SH-SY5Y (cell line): ENCODE measurements at regions not wholly inside any gene's neighbourhood (a gene's known extent, or its start where the extent isn't known, plus 50 kb on each side); places are given as distances from the start of the nearest gene placed in this dataset.

Source experiments
- GATA2 ChIP-seq: IDR thresholded peaks from 2 replicates; pipeline ENCODE4 v1.6.1; 2011; ENCODE audit warnings: mild to moderate bottlenecking, low read depth, low read length
- GATA3 ChIP-seq: IDR thresholded peaks from 2 replicates; pipeline ENCODE4 v1.6.1; 2011; ENCODE audit warnings: low read depth, mild to moderate bottlenecking, low read length, moderate library complexity

DNA sequence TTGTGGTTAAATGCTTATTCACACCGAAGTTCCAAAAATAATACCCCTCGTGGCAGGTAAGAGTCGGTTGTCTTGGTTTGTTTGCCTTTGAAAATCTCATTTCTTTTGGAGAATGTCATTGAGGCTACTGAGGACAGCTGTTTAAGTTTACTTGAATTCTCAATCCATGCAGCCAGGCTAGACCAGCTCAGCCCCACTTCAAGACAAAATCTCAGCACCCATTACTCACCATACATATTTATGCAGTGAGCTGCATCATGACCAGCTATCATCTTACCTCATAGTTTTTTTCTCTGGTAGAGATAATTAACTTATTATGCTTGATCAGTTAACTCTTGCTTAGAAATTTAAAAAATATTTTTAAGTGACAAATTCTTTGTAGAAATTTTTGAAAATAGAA is 115.9 kb downstream of the HAUS1 start:
- no peak for TF ChIP-seq GATA3
- no peak for TF ChIP-seq GATA2

DNA sequence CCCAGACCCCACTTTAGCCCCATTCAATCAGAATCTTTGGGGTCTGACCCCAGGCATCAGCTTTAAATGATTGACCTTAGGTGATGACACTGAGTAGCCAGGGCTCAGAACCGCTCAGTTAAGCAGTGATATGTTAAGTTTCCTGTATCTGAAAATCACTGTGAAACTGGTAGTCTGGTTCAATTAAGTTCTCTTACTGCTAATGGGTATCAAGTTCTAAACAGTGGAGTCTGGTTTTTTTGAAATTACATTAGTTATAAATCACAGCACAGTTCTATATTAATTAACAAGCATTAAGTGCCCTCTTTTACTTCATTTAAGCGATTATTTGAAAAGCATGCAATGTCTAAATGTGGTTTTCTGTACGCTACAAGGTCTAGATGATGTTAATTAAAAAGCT is 117.9 kb downstream of the HAUS1 start:
- TF ChIP-seq GATA3, result no peak
- no peak for TF ChIP-seq GATA2

DNA sequence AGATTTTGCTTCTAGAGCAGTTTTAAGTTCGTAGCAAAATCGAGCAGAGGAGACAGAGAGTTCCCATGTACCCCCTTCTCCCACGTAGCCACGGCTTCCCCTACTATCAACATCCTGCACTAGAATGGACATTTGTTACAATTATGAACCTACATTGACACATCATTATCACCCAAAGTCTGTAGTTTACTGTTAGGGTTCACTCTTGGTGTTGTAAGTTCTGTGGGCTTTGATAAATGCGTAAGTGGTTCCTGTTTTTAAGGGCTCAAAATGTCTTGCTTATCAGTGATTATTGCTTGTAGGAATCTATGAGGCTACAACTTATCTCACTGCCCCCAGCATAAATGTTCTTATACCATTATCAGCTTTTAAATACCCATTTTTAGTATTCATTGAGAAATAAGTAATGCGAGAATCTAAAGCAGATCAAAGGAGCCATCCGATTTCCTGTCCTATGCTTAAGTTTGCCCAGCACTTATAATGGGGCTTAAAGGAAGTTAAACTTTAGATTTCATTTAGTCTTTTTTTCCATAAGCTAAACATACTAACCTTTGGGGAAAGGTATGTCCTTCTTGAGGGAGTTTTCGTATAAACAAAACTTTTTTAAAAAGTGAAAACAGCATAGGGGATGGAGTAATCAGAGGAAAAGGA is 118.7 kb downstream of the HAUS1 start:
- TF ChIP-seq GATA2 (no peak), GATA3 (no peak)

DNA sequence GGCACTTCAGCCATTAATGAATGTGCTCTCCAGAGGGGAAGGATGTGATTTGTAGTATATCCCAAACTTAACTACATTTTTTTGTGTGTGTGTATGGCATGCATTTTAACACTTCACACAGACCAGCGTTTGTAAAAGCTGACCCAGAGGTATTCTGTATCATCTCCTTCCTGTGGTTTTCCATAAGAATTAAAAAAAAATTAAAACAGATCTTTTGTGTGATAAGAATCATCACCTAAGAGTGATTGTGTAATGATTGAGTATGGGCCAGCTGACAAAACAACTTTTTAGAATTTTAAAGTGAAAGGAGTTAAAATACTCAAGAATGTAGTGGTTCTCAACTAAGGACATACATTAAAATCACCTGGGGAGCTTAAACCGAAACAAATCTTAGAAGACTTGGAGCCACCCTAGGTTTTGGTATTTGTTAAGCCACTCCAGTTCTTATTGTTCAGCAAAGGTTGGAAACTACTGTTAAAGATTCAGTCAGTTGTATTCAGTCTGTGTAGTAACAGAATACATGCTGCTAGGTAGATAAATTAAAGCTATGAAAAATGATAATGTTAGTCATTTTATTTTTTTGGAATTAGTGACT is 120.1 kb downstream of the HAUS1 start:
- TF ChIP-seq GATA2 (no peak), GATA3 (no peak)

DNA sequence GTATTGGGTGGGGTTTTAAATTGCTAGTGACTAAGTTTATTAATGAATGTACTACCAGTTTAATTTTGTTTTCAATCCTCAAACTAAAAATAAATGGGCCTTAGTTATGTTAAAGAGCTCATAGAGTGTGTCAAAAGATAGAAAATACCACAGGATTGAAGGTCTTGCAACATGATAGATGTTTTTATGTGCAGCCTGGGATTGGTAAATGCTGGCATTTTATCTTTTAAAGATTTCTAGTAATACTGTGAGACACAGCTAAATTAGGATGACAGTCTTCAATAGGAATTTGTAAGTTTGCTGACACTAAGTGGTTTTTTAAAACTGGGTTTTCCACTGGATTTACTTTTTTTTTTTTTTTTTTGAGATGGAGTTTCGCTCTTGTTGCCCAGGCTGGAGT is 122.3 kb downstream of the HAUS1 start:
- no peak for TF ChIP-seq GATA2
- no peak for TF ChIP-seq GATA3

DNA sequence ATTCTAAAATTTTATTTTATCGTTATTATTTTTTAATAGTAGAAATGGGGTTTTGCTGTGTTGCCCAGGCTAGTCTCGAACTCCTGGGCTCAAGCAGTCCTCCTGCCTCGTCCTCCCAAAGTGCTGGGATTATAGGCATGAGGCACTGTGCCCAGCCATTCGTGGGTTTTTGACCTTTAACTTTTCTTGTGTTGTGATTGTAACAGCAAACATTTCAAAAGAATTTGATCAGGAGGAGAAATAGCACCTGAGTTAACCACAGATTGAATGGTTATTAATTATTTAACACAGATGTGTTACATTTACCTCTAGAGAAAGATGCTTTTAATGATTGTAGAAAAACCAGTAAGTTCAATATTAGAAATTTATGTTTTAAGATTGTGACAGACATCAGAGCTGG is 132.0 kb downstream of the HAUS1 start:
- TF ChIP-seq GATA2 (no peak), GATA3 (no peak)

DNA sequence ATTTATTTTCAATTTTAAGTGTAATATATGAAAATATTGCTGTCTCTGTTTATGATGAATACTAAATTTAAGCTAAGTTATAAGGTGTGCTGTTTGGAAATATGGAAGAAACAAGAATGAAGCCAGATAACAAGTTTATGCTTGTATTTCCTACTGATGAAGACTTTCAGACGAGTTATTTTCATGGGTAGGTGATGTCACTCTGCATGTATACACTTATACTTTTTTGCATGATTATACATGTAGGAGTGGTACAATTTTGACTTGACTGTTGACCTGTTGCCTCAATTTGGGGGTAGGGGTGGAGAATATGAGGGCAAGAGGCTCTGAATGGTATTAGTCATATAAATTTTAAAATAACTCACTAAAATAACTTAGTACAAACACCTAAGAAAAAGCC is 133.7 kb downstream of the HAUS1 start:
- TF ChIP-seq GATA3 (no peak), GATA2 (no peak)

DNA sequence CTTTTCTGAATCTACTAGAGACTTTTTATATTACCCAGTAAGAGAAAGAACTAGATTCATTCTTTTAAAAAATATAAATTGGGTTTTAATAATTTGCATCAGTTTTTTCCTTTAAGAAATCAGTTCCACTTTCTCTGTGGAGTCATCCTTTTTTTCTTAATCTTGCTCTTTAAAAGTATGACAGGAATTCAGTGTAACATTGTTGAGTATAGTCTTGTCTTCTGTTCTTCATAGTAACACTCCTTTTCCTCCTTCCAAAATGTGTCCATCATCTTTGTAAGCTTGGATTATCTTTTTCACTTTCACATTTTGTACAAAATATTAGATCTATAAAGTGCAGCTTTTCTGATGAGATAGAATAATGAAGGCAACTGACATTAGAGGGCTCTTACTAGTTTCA is 135.4 kb downstream of the HAUS1 start:
- TF ChIP-seq GATA2, result no peak
- TF ChIP-seq GATA3, result no peak

DNA sequence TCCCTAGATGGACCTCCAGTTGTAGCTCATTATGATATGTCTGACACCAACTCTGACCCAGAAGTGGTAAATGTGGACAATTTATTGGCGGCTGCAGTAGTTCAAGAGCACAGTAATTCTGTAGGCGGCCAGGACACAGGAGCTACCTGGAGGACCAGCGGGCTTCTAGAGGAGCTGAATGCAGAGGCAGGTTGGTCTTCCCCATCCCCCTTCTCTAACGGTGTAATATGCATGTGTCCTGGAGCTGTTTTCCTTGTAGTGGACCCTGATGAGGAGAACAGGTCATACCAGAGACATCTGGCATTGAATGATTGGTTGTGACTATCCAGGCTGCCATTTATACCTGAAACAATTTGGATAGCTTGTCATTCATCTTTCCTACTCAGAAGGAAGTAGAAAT is 135.8 kb downstream of the HAUS1 start:
- no peak for TF ChIP-seq GATA2
- TF ChIP-seq GATA3, result no peak

DNA sequence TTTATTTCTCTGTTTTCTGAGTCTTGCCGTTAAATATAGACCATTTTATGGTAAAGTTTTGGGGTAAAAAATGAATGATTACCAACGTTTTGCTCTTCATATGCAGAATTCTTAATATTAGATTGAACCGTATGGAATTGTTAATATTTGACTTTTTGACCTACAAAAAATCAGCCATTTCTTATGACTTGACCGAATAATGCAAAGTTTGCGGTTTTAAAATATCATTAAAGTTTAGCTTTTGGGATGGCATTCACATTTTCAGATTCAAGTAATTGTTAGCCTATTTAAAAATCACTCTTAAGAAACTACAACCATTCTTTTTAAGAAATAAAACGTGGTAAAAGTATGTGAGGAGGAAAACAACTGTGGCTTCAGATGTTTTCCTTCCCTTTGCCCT is 138.0 kb downstream of the HAUS1 start:
- TF ChIP-seq GATA3, result no peak
- TF ChIP-seq GATA2, result no peak

DNA sequence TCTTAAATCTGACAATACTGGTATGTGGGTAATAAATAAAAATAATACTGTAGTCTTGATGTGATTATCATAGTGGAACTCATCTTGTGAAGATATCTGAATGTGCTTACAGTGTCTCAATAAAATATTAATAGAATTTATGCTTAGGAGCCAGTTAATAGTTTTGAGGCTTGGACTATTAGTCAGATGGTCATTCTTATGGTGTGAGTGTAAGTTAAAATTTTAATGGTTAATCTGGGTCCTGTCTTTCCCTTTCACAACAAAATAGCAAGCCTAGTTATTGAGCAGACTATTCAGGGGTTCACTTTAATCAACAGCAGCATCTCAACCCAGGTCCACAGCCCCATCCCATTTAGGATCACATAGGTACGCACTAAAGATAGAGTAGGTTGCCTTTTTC is 138.9 kb downstream of the HAUS1 start:
- TF ChIP-seq GATA3, result no peak
- TF ChIP-seq GATA2, result no peak

DNA sequence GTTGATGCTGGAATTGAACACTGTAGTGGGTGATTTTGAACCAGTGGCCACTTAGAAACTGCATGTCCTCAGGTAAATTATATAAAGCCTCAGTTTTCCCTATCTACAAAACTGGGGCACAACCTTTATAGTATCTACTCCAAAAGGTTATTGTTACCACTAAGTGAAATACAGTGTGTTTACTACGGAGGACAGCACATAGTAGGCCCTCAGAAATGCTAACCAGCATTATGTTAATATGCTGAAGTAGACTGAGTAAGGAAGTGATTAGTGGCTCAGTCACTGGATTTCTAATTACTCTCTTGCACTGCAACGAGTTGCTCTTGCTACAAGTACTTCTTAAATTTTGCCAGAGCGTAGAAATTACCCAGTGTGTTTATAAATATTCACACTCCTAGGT is 139.5 kb downstream of the HAUS1 start:
- no peak for TF ChIP-seq GATA2
- TF ChIP-seq GATA3, result no peak

DNA sequence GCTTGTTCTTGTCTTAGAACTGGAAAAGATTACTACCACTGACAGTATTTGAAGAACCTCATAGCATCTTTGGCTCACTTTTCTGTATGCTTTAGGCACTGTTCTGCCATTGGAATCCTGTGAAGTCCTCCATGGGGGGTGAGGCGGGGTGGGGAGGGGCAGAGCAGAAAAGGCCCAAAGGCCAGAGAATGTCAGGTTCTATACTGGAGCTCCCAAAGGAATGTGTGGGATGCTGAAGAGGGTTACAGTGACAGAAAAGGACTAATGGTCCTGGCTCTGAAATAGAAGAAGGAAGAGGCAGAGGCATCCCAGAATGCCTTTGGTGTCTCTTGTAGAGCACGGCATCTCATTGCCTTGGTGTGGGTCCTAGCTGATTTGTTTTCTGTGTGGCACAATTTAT is 141.9 kb downstream of the HAUS1 start:
- TF ChIP-seq GATA3, result no peak

DNA sequence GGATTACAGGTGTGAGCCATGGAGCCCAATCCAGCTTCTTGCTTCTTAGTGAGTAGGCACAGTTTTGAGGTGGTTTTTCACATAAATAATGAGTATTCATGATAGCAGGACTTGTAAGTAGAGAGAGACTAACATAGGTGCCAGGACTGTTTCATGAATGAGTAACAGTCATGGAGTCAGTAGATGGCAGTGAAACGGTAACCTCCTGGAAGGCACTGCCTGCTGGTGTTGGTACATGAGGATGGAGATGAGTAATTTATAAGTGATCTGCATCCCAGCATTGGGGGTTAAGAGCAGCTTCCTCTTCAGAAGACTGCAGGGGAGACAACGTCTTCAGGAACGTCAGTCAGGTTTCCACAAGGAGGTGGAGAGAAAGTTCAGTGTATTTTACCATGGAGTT is 143.8 kb downstream of the HAUS1 start:
- no peak for TF ChIP-seq GATA2

DNA sequence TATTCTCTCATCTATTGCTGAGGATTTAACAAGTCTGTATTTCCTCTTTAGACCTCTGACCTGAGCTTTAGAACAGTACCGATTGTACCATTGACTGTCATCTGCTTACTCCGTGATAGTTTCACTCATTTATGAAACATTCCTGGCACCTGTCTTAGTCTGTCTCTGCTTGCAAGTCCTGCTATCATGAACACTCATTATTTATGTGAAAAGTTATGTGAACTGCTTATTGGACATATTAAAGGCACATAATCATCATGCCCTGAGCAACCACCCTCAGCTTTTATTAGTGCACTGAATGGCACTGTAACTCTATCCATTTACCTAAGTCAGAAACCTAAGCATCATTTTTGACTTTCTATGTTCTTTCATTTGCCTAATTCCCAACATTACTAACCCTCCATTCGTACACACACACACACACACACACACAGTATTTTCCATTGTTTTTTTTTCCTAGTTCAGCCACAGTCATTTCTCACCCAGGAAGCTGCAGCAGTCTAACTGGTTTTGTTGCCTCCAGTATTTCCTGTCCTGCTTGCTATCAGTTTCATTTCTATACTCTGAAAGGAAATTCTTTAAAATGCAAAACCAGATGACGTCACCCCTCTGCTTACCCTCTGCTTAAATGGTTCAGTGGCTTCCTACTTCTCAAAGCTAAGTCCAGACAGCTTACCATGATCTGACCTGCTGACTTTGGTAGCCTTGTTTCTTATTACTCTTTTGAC is 146.1 kb downstream of the HAUS1 start:
- TF ChIP-seq GATA2 (no peak), GATA3 (no peak)

DNA sequence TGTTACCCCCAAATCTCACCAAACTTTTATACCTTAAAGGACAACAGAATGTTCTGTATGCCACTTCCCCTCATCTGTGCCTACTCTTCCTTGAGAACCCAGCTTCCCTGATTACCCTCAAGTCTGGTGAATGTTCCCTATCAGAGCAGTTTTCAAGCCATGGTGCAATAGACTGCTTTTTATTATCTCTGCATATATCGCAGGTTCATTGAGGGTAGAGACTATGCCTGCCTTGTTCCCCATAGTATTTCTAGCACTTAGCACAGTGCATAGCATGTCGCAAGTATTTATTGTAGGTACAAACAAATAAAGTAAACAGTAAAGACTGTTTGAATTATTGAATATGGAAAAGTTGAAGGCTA is 146.6 kb downstream of the HAUS1 start:
- TF ChIP-seq GATA2 (no peak), GATA3 (no peak)
